Neutrophil (primary cell): ENCODE measurements at regions not wholly inside any gene's neighbourhood (a gene's known extent, or its start where the extent isn't known, plus 50 kb on each side); places are given as distances from the start of the nearest gene placed in this dataset.
"Not testable (repeated sequence)": the region's sequence is repeated elsewhere in the genome, so short reads cannot be mapped to it uniquely, and the experiment has no call there.

Source experiments
- H3K27ac ChIP-seq: fragments of 200-600 bp; sonication (generic); 2 replicates; pipeline ENCODE4 v1.5.1; 2016; ENCODE audit warnings: mild to moderate bottlenecking, moderate library complexity
- H3K27me3 ChIP-seq: fragments of 200-600 bp; sonication (generic); 2 replicates; pipeline ENCODE4 v1.6.0; 2016; ENCODE audit warnings: mild to moderate bottlenecking
- H3K36me3 ChIP-seq: fragments of 200-600 bp; sonication (generic); 2 replicates; pipeline ENCODE4 v1.5.1; 2017
- H3K4me1 ChIP-seq, 2 experiments: fragments of 200-600 bp in 1 of 2; sonication (generic) in 1 of 2; 1 replicate in 1 of 2; 2 replicates in 1 of 2; pipeline versions ENCODE4 v1.5.1 to v1.6.1; 2013 to 2016; ENCODE audit warnings: low read depth in 1 of 2, low read length in 1 of 2, mild to moderate bottlenecking in 1 of 2, moderate library complexity in 1 of 2; ENCODE audit not compliant: control insufficient read depth in 1 of 2, insufficient read depth in 1 of 2
- H3K4me3 ChIP-seq, 2 experiments: fragments of 200-600 bp in 1 of 2; sonication (generic) in 1 of 2; 1 replicate in 1 of 2; 2 replicates in 1 of 2; pipeline ENCODE4 v1.5.1; 2013 to 2016; ENCODE audit warnings: low read depth in 1 of 2, low read length in 1 of 2, mild to moderate bottlenecking in 1 of 2, moderate library complexity in 1 of 2
- H3K9me3 ChIP-seq: fragments of 200-600 bp; sonication (generic); 2 replicates; pipeline ENCODE4 v1.5.1; 2016
- TF ChIP-seq, protein P1 (sequence below): fragments of 200-600 bp; sonication (generic); IDR thresholded peaks from 2 replicates; pipeline ENCODE4 v1.5.1; 2016; ENCODE audit warnings: antibody characterized with exemption

DNA sequence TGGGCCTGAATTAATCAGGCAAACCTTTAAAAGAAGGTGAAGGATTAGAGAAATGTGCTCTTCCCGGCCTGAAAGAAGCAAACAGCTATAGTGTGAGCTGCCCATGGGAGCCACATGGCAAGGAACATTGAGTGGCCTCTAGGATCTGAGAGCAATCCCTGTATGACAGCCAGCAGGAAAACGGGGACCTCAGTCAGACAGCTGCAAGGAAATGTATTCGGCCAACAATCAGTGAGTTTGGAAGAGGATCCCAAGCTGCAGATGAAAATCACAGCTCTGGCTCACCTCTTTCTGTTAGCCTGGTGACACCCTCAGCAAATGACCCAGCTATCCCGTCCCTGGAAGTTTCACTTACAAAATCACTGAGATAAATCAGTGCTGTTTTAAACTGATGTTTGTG is 309.2 kb downstream of the SH3GL2 start:
- no peaks in the 10 kb centered on the region for H3K9me3 ChIP-seq
- no peaks in the 10 kb centered on the region for H3K27me3 ChIP-seq
- H3K27ac ChIP-seq, result no peak overlapping the region
- no peaks in the 10 kb centered on the region for H3K4me1 ChIP-seq
- H3K4me3 ChIP-seq, result no peak overlapping the region
- no peaks in the 10 kb centered on the region for H3K36me3 ChIP-seq
- TF ChIP-seq, protein P1, sequence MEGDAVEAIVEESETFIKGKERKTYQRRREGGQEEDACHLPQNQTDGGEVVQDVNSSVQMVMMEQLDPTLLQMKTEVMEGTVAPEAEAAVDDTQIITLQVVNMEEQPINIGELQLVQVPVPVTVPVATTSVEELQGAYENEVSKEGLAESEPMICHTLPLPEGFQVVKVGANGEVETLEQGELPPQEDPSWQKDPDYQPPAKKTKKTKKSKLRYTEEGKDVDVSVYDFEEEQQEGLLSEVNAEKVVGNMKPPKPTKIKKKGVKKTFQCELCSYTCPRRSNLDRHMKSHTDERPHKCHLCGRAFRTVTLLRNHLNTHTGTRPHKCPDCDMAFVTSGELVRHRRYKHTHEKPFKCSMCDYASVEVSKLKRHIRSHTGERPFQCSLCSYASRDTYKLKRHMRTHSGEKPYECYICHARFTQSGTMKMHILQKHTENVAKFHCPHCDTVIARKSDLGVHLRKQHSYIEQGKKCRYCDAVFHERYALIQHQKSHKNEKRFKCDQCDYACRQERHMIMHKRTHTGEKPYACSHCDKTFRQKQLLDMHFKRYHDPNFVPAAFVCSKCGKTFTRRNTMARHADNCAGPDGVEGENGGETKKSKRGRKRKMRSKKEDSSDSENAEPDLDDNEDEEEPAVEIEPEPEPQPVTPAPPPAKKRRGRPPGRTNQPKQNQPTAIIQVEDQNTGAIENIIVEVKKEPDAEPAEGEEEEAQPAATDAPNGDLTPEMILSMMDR, result no peak

DNA sequence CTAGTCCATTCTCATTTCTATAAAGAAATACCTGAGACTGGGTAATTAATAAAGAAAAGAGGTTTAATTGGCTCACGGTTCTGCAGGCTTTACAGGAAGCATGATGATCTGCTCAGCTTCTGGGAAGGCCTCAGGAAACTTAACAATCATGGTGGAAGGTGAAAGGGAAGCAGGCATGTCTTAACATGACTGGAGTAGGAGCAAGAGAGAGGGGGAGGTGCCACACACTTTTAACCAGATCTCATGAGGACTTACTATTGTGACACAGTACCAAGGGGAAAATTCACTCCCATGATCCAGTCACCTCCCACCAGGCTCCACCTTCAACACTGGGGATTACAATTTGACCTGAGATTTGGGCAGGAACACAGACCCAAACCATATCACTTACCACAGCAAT is 310.1 kb downstream of the SH3GL2 start:
- H3K4me3 ChIP-seq, H3K27ac ChIP-seq, H3K4me1 ChIP-seq, H3K27me3 ChIP-seq, H3K9me3 ChIP-seq, H3K36me3 ChIP-seq: not testable (repeated sequence)

DNA sequence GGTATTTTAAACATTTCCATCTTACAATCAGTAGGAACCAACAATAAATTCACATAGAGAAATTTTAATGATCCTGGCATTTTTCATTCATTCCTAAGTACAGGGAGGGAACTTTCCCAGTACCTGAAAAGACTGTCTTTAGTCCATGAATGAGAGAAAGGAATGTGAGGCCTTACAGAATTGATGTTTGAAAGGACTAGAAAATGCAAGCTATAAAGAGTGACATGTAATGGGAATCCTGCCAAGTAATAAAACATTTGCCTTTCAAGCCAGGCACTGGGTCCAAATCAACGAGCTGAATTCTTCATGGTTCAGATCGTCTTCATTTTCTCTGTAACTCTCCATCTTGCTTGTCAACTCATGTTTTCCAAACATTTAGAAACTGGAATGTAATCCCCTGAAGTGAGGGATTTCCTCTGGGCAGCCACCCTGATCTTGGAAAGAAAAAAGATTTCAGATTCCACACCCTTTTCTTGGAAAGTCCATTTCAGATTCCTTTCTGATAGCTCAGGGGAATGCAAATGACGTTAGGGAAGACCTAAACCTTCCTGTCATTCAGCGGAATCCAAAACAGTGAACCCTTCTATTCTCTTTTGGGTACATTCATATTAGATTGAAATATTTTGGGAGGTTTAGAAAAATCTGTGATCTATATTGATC is 315.8 kb downstream of the SH3GL2 start:
- H3K4me3 ChIP-seq, result no peak overlapping the region
- H3K27me3 ChIP-seq, result no peaks in the 10 kb centered on the region
- H3K36me3 ChIP-seq, result no peaks in the 10 kb centered on the region
- no peaks in the 10 kb centered on the region for H3K9me3 ChIP-seq
- no peak overlapping the region for H3K27ac ChIP-seq
- TF ChIP-seq, protein P1, result no peak
- no peaks in the 10 kb centered on the region for H3K4me1 ChIP-seq

DNA sequence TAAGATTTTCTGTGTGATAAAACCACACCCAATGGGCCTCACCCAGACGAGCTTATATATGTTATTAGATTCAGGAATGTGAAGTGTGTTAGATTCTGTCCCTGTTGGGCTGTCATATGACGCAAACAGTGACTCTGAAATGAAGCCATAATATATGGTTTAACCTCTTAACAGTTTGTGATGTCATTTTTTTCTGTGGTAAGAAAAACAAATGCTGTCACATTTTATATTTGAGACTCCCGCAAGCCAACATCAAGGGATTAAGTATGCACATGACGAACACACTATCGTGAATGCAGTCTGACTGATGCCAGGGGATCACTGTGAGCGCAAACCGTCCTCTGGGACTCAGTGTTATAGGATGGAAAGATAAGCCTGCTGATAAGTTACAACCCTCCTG is 321.7 kb downstream of the SH3GL2 start:
- H3K9me3 ChIP-seq, result no peaks in the 10 kb centered on the region
- TF ChIP-seq, protein P1, result no peak
- H3K27me3 ChIP-seq, result peaks cover 19% of the 10 kb centered on the region
- H3K4me3 ChIP-seq, result no peak overlapping the region
- no peaks in the 10 kb centered on the region for H3K4me1 ChIP-seq
- no peak overlapping the region for H3K27ac ChIP-seq
- H3K36me3 ChIP-seq, result no peaks in the 10 kb centered on the region

DNA sequence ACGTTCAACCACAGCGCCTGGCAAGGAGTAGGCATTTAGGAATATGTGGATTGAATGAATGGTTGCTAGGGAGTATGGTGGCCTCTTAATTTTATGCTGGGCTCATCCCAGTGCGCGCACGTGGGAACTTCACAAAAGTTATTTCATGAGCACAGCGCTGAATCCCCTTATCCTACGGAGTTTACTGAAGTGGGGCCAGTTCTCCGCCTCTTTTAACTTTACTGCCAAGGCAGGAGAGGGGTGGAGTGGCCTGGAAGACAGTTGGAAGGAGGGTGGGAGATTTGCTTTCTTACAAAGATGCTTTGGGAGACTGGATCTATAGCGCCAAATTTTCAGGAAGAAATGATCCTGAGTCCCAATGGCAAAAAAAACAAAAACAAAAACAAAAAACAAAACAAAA is 326.5 kb downstream of the SH3GL2 start:
- H3K36me3 ChIP-seq, result no peaks in the 10 kb centered on the region
- H3K27me3 ChIP-seq, result peaks cover 48% of the 10 kb centered on the region
- H3K9me3 ChIP-seq, result no peaks in the 10 kb centered on the region
- no peak overlapping the region for H3K27ac ChIP-seq
- no peaks in the 10 kb centered on the region for H3K4me1 ChIP-seq
- TF ChIP-seq, protein P1, result no peak
- no peak overlapping the region for H3K4me3 ChIP-seq

DNA sequence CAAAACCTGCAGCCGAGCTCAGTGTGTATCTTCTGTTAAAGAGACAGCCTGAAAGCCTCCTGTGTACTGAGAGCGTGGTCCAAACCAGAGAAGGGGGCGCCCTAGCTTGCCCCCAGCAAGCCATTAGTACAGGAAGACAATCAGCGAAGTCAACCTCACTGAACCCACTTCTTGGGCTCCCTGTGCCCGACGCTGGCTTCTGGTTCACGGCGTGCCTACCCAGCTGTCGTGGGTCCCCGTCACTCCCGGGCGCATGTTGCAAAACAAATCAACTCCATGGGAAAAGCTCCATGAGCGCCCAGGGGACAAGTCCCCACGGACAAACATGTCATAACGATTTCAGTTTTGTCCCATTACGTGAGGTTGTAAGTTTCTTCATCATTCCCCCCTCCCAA is 326.9 kb downstream of the SH3GL2 start:
- Histone ChIP-seq H3K9me3 (no peaks in the 10 kb centered on the region), H3K4me3 (no peak overlapping the region), H3K36me3 (no peaks in the 10 kb centered on the region), H3K4me1 (no peaks in the 10 kb centered on the region), H3K27me3 (peaks cover 48% of the 10 kb centered on the region), H3K27ac (no peak overlapping the region)
- TF ChIP-seq, protein P1, result no peak
